HepG2 (cell line): ENCODE measurements at regions not wholly inside any gene's neighbourhood (a gene's known extent, or its start where the extent isn't known, plus 50 kb on each side); places are given as distances from the start of the nearest gene placed in this dataset.

ENCODE experiments used
- PATZ1 ChIP-seq: sonication (generic); formaldehyde crosslinking; IDR thresholded peaks from 2 replicates; pipeline ENCODE4 v1.4.0; 2020; ENCODE audit warnings: missing genetic modification reagents
- RAD21 ChIP-seq: fragments of 450-650 bp; formaldehyde crosslinking; IDR thresholded peaks from 2 replicates; pipeline ENCODE4 v1.5.0; 2020; ENCODE audit warnings: mild to moderate bottlenecking
- RARA ChIP-seq: IDR thresholded peaks from 2 replicates; pipeline ENCODE4 v1.6.1; 2016; ENCODE audit warnings: missing genetic modification reagents, missing compliant biosample characterization
- RCOR2 ChIP-seq: IDR thresholded peaks from 2 replicates; pipeline ENCODE4 v1.6.1; 2016; ENCODE audit warnings: missing biosample characterization, missing genetic modification reagents
- SETDB1 ChIP-seq: sonication (generic); formaldehyde crosslinking; IDR thresholded peaks from 2 replicates; pipeline ENCODE4 v1.5.1; 2020; ENCODE audit warnings: missing genetic modification reagents, mild to moderate bottlenecking, borderline replicate concordance
- SNAPC4 ChIP-seq: sonication (generic); formaldehyde crosslinking; IDR thresholded peaks from 2 replicates; pipeline ENCODE4 v1.4.0; 2020; ENCODE audit warnings: mild to moderate bottlenecking, missing genetic modification reagents
- ZBTB34 ChIP-seq: sonication (generic); formaldehyde crosslinking; IDR thresholded peaks from 2 replicates; pipeline ENCODE4 v1.8.0; 2022; ENCODE audit warnings: mild to moderate bottlenecking, missing genetic modification reagents
- ZC3H13 ChIP-seq: sonication (generic); formaldehyde crosslinking; IDR thresholded peaks from 2 replicates; pipeline ENCODE4 v1.8.1; 2023; ENCODE audit warnings: mild to moderate bottlenecking, missing genetic modification reagents, moderate library complexity
- ZNF674 ChIP-seq: sonication (generic); formaldehyde crosslinking; IDR thresholded peaks from 2 replicates; pipeline ENCODE4 v1.5.0; 2020; ENCODE audit warnings: low read depth, mild to moderate bottlenecking, missing genetic modification reagents
- TF ChIP-seq, protein P1 (sequence below): sonication (generic); formaldehyde crosslinking; IDR thresholded peaks from 2 replicates; pipeline ENCODE4 v1.4.0; 2020; ENCODE audit warnings: missing genetic modification reagents, mild to moderate bottlenecking, borderline replicate concordance
- TF ChIP-seq, protein P2 (sequence below): sonication (generic); formaldehyde crosslinking; IDR thresholded peaks from 2 replicates; pipeline ENCODE4 v1.5.0; 2020; ENCODE audit warnings: missing genetic modification reagents

- no peak for TF ChIP-seq SNAPC4 (CRISPR knock-in tag)
- no peak for TF ChIP-seq RCOR2 (CRISPR knock-in tag)
- no peak for TF ChIP-seq RAD21 (CRISPR knock-in tag)
- TF ChIP-seq RARA (CRISPR knock-in tag): peak; percentile 61
- TF ChIP-seq, protein P1, sequence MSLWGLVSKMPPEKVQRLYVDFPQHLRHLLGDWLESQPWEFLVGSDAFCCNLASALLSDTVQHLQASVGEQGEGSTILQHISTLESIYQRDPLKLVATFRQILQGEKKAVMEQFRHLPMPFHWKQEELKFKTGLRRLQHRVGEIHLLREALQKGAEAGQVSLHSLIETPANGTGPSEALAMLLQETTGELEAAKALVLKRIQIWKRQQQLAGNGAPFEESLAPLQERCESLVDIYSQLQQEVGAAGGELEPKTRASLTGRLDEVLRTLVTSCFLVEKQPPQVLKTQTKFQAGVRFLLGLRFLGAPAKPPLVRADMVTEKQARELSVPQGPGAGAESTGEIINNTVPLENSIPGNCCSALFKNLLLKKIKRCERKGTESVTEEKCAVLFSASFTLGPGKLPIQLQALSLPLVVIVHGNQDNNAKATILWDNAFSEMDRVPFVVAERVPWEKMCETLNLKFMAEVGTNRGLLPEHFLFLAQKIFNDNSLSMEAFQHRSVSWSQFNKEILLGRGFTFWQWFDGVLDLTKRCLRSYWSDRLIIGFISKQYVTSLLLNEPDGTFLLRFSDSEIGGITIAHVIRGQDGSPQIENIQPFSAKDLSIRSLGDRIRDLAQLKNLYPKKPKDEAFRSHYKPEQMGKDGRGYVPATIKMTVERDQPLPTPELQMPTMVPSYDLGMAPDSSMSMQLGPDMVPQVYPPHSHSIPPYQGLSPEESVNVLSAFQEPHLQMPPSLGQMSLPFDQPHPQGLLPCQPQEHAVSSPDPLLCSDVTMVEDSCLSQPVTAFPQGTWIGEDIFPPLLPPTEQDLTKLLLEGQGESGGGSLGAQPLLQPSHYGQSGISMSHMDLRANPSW: no peak
- no peak for TF ChIP-seq ZC3H13 (CRISPR knock-in tag)
- TF ChIP-seq PATZ1 (CRISPR knock-in tag): no peak
- no peak for TF ChIP-seq ZBTB34 (CRISPR knock-in tag)
- no peak for TF ChIP-seq SETDB1 (CRISPR knock-in tag)
- TF ChIP-seq, protein P2, sequence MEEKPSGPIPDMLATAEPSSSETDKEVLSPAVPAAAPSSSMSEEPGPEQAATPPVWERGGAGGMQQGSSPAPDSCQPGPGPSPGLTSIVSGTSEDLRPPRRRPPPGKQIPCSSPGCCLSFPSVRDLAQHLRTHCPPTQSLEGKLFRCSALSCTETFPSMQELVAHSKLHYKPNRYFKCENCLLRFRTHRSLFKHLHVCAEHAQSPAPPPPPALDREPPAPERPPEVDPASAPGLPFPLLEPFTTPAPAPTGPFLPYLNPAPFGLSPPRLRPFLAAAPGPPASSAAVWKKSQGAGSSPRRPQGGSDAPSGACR: no peak
- TF ChIP-seq ZNF674 (CRISPR knock-in tag): no peak
Measured at GRCh38 chr18:1270081-1270480, 365.4 kb downstream of the ADCYAP1 start (continued).
